ENCODE measurements at regions not wholly inside any gene's neighbourhood (a gene's known extent, or its start where the extent isn't known, plus 50 kb on each side); places are given as distances from the start of the nearest gene placed in this dataset.

DNA sequence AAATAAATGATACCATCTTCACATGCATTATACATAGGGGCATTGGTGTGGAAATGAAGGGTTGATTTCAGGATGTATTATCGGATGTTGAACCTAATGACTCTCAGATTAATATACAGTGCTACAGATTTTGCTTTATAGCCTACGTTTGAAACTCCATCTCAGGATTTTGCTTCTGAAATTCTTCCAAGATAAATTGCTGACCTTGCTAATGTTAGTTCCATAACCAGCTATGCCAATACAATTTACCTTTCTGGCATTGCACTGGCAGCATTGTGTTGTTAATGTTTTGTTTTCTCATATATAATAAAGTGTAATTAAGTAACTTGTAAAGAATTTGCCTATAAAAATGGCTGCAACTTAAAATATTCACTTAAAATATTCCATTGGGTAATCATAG is 350.1 kb downstream of the CHRM3 start:
- TF ChIP-seq, protein P1, sequence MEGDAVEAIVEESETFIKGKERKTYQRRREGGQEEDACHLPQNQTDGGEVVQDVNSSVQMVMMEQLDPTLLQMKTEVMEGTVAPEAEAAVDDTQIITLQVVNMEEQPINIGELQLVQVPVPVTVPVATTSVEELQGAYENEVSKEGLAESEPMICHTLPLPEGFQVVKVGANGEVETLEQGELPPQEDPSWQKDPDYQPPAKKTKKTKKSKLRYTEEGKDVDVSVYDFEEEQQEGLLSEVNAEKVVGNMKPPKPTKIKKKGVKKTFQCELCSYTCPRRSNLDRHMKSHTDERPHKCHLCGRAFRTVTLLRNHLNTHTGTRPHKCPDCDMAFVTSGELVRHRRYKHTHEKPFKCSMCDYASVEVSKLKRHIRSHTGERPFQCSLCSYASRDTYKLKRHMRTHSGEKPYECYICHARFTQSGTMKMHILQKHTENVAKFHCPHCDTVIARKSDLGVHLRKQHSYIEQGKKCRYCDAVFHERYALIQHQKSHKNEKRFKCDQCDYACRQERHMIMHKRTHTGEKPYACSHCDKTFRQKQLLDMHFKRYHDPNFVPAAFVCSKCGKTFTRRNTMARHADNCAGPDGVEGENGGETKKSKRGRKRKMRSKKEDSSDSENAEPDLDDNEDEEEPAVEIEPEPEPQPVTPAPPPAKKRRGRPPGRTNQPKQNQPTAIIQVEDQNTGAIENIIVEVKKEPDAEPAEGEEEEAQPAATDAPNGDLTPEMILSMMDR (IDR thresholded peaks at IDR 0.05), result no peak
- no peak for TF ChIP-seq EZH2 (IDR thresholded peaks at IDR 0.05)
